Tibial nerve (tissue), 4 donors: ENCODE measurements at regions not wholly inside any gene's neighbourhood (a gene's known extent, or its start where the extent isn't known, plus 50 kb on each side); places are given as distances from the start of the nearest gene placed in this dataset.

ENCODE experiments used
- DNase-seq, 2 donors: peaks; one replicate each; pipeline ENCODE4 v3.0.0-alpha.2; 2019; ENCODE audit warnings: low spot score in 2 of 2
- H3K27ac ChIP-seq, 4 donors: fragments of 200-600 bp; sonication (generic) in 3 of 4; one replicate each; pipeline ENCODE4 v1.5.1; 2017 to 2019; ENCODE audit warnings: mild to moderate bottlenecking in 1 of 4
- H3K27me3 ChIP-seq, 2 donors: fragments of 200-600 bp; sonication (generic) in 1 of 2; one replicate each; pipeline versions ENCODE4 v1.5.1 to v1.6.0; 2017 to 2019
- H3K36me3 ChIP-seq, 3 donors: fragments of 200-600 bp; sonication (generic); one replicate each; pipeline ENCODE4 v1.5.1; 2018 to 2019
- H3K4me1 ChIP-seq, 4 donors: fragments of 200-600 bp; sonication (generic) in 3 of 4; one replicate each; pipeline ENCODE4 v1.5.1; 2017 to 2019
- H3K4me3 ChIP-seq, 4 donors: fragments of 200-600 bp; sonication (generic) in 3 of 4; one replicate each; pipeline ENCODE4 v1.5.1; 2017 to 2019; ENCODE audit warnings: mild to moderate bottlenecking in 1 of 4, moderate library complexity in 1 of 4
- H3K9me3 ChIP-seq, 4 donors: fragments of 200-600 bp; sonication (generic) in 3 of 4; one replicate each; pipeline ENCODE4 v1.5.1; 2017 to 2019
- CTCF ChIP-seq, 5 experiments: fragments of 200-600 bp in 3 of 5; fragments of 450-650 bp in 2 of 5; sonication (generic) in 3 of 5; IDR thresholded peaks; one replicate each; pipeline ENCODE4 v1.5.1; 2016 to 2019; ENCODE audit warnings: antibody characterized with exemption in 5 of 5, mild to moderate bottlenecking in 3 of 5, moderate library complexity in 2 of 5
- EP300 ChIP-seq, 2 donors: sonication (generic); formaldehyde crosslinking; IDR thresholded peaks; one replicate each; pipeline ENCODE4 v1.6.1; 2017; ENCODE audit warnings: antibody characterized with exemption in 2 of 2, mild to moderate bottlenecking in 1 of 2
- POLR2A ChIP-seq, 2 donors: fragments of 450-650 bp; IDR thresholded peaks; one replicate each; pipeline ENCODE4 v1.6.1; 2017; ENCODE audit warnings: antibody characterized with exemption in 2 of 2, mild to moderate bottlenecking in 2 of 2, moderate library complexity in 2 of 2
- WGBS, 2 donors: methylation state at CpG; one replicate each; pipeline ENCODE4 v1.1.5; 2018; 5-methylcytosine and 5-hydroxymethylcytosine counted together

GRCh38 chr3:159275741-159276140 is 473.9 kb downstream of the MFSD1 start:
- H3K4me1 ChIP-seq, result no peaks in the 10 kb centered on the region
- TF ChIP-seq POLR2A (IDR thresholded peaks at IDR 0.05) (no peak), EP300 (IDR thresholded peaks at IDR 0.05) (no peak), CTCF (IDR thresholded peaks at IDR 0.05) (no peak)
- H3K4me3 ChIP-seq, result no peak overlapping the region
- H3K27ac ChIP-seq, result no peak overlapping the region
- H3K9me3 ChIP-seq, result no peaks in the 10 kb centered on the region
- WGBS, 2 donors, result 32 to 44% methylated on average over 1 of the region's 1 CpG
- H3K27me3 ChIP-seq, result no peaks in the 10 kb centered on the region
- no peak for DNase-seq
- no peaks in the 10 kb centered on the region for H3K36me3 ChIP-seq

- DNase-seq, result no peak
- H3K4me1 ChIP-seq, result no peaks in the 10 kb centered on the region
- no peaks in the 10 kb centered on the region for H3K27me3 ChIP-seq
- no peak overlapping the region for H3K4me3 ChIP-seq
- H3K27ac ChIP-seq, result no peak overlapping the region
- no peak for TF ChIP-seq POLR2A (IDR thresholded peaks at IDR 0.05)
- no peak for TF ChIP-seq EP300 (IDR thresholded peaks at IDR 0.05)
- no peak for TF ChIP-seq CTCF (IDR thresholded peaks at IDR 0.05)
- 82 to 85% methylated on average over 5 of the region's 5 CpGs for WGBS, 2 donors
- no peaks in the 10 kb centered on the region for H3K9me3 ChIP-seq
- no peaks in the 10 kb centered on the region for H3K36me3 ChIP-seq
Observed at GRCh38 chr3:159277814-159278213, 476.0 kb downstream of the MFSD1 start.

GRCh38 chr3:159280386-159281191 is 478.7 kb downstream of the MFSD1 start:
- 62 to 68% methylated on average over 10 of the region's 10 CpGs for WGBS, 2 donors
- DNase-seq, result no peak
- Histone ChIP-seq H3K4me1 (no peaks in the 10 kb centered on the region), H3K4me3 (no peak overlapping the region), H3K36me3 (no peaks in the 10 kb centered on the region), H3K27me3 (no peaks in the 10 kb centered on the region), H3K27ac (no peak overlapping the region), H3K9me3 (no peaks in the 10 kb centered on the region)
- TF ChIP-seq POLR2A (IDR thresholded peaks at IDR 0.05) (no peak), EP300 (IDR thresholded peaks at IDR 0.05) (no peak), CTCF (IDR thresholded peaks at IDR 0.05) (no peak)

GRCh38 chr3:159293493-159293892 is 491.6 kb downstream of the MFSD1 start:
- Histone ChIP-seq H3K27me3 (no peaks in the 10 kb centered on the region), H3K27ac (no peak overlapping the region), H3K4me1 (no peaks in the 10 kb centered on the region), H3K9me3 (no peaks in the 10 kb centered on the region), H3K4me3 (no peak overlapping the region), H3K36me3 (no peaks in the 10 kb centered on the region)
- 52 to 65% methylated on average over 1 of the region's 1 CpG for WGBS, 2 donors
- TF ChIP-seq CTCF (IDR thresholded peaks at IDR 0.05) (no peak), POLR2A (IDR thresholded peaks at IDR 0.05) (no peak), EP300 (IDR thresholded peaks at IDR 0.05) (no peak)
- DNase-seq, result no peak

GRCh38 chr3:159301961-159302360 is 500.1 kb downstream of the MFSD1 start:
- Histone ChIP-seq H3K4me3 (no peak overlapping the region), H3K27me3 (no peaks in the 10 kb centered on the region), H3K4me1 (no peaks in the 10 kb centered on the region), H3K9me3 (no peaks in the 10 kb centered on the region), H3K27ac (no peak overlapping the region), H3K36me3 (no peaks in the 10 kb centered on the region)
- TF ChIP-seq POLR2A (IDR thresholded peaks at IDR 0.05) (no peak), CTCF (IDR thresholded peaks at IDR 0.05) (no peak), EP300 (IDR thresholded peaks at IDR 0.05) (no peak)
- WGBS, 2 donors, result 64 to 82% methylated on average over 1 of the region's 1 CpG
- no peak for DNase-seq
